Progenitor cell of endocrine pancreas (in vitro differentiated cells): ENCODE measurements at regions not wholly inside any gene's neighbourhood (a gene's known extent, or its start where the extent isn't known, plus 50 kb on each side); places are given as distances from the start of the nearest gene placed in this dataset.

ENCODE experiments used
- DNase-seq: peaks from one replicate; pipeline ENCODE4 v3.0.0; 2021; ENCODE audit warnings: low spot score; ENCODE audit not compliant: unreplicated experiment
- H3K27ac Mint-ChIP-seq: 2 replicates; pipeline ENCODE4 v1.8.0; 2021; ENCODE audit warnings: mild to moderate bottlenecking, moderate library complexity, mixed read lengths
- H3K27me3 Mint-ChIP-seq: 2 replicates; pipeline ENCODE4 v1.8.0; 2021; ENCODE audit warnings: mixed read lengths
- H3K36me3 Mint-ChIP-seq: 2 replicates; pipeline ENCODE4 v1.8.0; 2022; ENCODE audit warnings: mixed read lengths; ENCODE audit not compliant: insufficient read depth
- H3K4me1 Mint-ChIP-seq: 2 replicates; pipeline ENCODE4 v1.8.0; 2021; ENCODE audit warnings: low read depth, mixed read lengths
- H3K4me3 Mint-ChIP-seq: 2 replicates; pipeline ENCODE4 v1.8.0; 2021; ENCODE audit warnings: low read depth, mild to moderate bottlenecking, moderate library complexity, mixed read lengths
- H3K9me3 Mint-ChIP-seq: 2 replicates; pipeline ENCODE4 v1.8.0; 2021; ENCODE audit warnings: low read depth, mixed read lengths
- CTCF ChIP-seq: fragments of 200-600 bp; sonication (generic); IDR thresholded peaks from one replicate; pipeline ENCODE4 v1.5.0; 2021; ENCODE audit warnings: antibody characterized with exemption, mild to moderate bottlenecking; ENCODE audit not compliant: unreplicated experiment

GRCh38 chr11:45017329-45017728, 66.6 kb upstream of the TP53I11 start:
- H3K4me3 Mint-ChIP-seq = no peak overlapping the region
- H3K27ac Mint-ChIP-seq = no peak overlapping the region
- peaks cover 20% of the 10 kb centered on the region for H3K27me3 Mint-ChIP-seq
- no peaks in the 10 kb centered on the region for H3K36me3 Mint-ChIP-seq
- peaks cover 19% of the 10 kb centered on the region for H3K9me3 Mint-ChIP-seq
- peak; percentile 32 for TF ChIP-seq CTCF
- no peak for DNase-seq
- H3K4me1 Mint-ChIP-seq = no peaks in the 10 kb centered on the region

GRCh38 chr11:45021001-45021400, 70.3 kb upstream of the TP53I11 start:
- Mint-ChIP-seq H3K27me3 (peaks cover 14% of the 10 kb centered on the region), H3K27ac (no peak overlapping the region), H3K4me3 (no peak overlapping the region), H3K9me3 (no peaks in the 10 kb centered on the region), H3K36me3 (no peaks in the 10 kb centered on the region), H3K4me1 (no peaks in the 10 kb centered on the region)
- DNase-seq = no peak
- TF ChIP-seq CTCF = no peak

GRCh38 chr11:45021692-45022141, 71.0 kb upstream of the TP53I11 start:
- Mint-ChIP-seq H3K36me3 (no peaks in the 10 kb centered on the region), H3K4me1 (peaks cover 2% of the 10 kb centered on the region), H3K9me3 (no peaks in the 10 kb centered on the region), H3K27ac (no peak overlapping the region), H3K27me3 (peaks cover 10% of the 10 kb centered on the region), H3K4me3 (no peak overlapping the region)
- TF ChIP-seq CTCF = no peak
- DNase-seq = no peak

- no peak overlapping the region for H3K4me3 Mint-ChIP-seq
- peaks cover 2% of the 10 kb centered on the region for H3K4me1 Mint-ChIP-seq
- H3K9me3 Mint-ChIP-seq = no peaks in the 10 kb centered on the region
- H3K27ac Mint-ChIP-seq = no peak overlapping the region
- H3K36me3 Mint-ChIP-seq = no peaks in the 10 kb centered on the region
- no peak for TF ChIP-seq CTCF
- H3K27me3 Mint-ChIP-seq = peaks cover 10% of the 10 kb centered on the region
- no peak for DNase-seq
Measured at GRCh38 chr11:45022294-45023064, 71.8 kb upstream of the TP53I11 start.

GRCh38 chr11:45023065-45023365, 72.3 kb upstream of the TP53I11 start:
- H3K27me3 Mint-ChIP-seq = peaks cover 10% of the 10 kb centered on the region
- TF ChIP-seq CTCF = no peak
- DNase-seq = no peak

More at GRCh38 chr11:45023065-45023365, 72.3 kb upstream of the TP53I11 start:
- no peaks in the 10 kb centered on the region for H3K9me3 Mint-ChIP-seq
- no peak overlapping the region for H3K27ac Mint-ChIP-seq
- H3K4me3 Mint-ChIP-seq = no peak overlapping the region
- no peaks in the 10 kb centered on the region for H3K36me3 Mint-ChIP-seq
- peaks cover 2% of the 10 kb centered on the region for H3K4me1 Mint-ChIP-seq
